H1 (cell line): ENCODE measurements at regions not wholly inside any gene's neighbourhood (a gene's known extent, or its start where the extent isn't known, plus 50 kb on each side); places are given as distances from the start of the nearest gene placed in this dataset.

Source experiments
- CTCF ChIA-PET: fragments of 300-600 bp; sonication (Branson Sonifier 250); formaldehyde crosslinking; loops from one replicate; lab custom pipeline; 2021; ENCODE audit not compliant: partially characterized antibody; lab: Charles Lee
- POLR2A ChIA-PET: fragments of 300-600 bp; sonication (Branson Sonifier 250); formaldehyde crosslinking; loops from one replicate; lab custom pipeline; 2021; ENCODE audit warnings: inconsistent platforms; ENCODE audit not compliant: partially characterized antibody; lab: Charles Lee
- DNase-seq, 2 experiments: peaks; one replicate each; pipeline versions ENCODE4 v3.0.0 to v3.0.0-alpha.2; 2010 to 2022; ENCODE audit warnings: low spot score in 2 of 2, low read depth in 1 of 2, mixed read lengths in 1 of 2
- FAIRE-seq: peaks from 2 replicates; lab custom pipeline; 2011; peaks lifted over from hg19 to GRCh38; lab: Jason Lieb, UNC
- H2AFZ ChIP-seq: 2 replicates; pipeline ENCODE4 v1.8.1; 2012; ENCODE audit warnings: low read length, inconsistent platforms
- H2AK5ac ChIP-seq: 2 replicates; pipeline ENCODE4 v1.6.1; 2013; ENCODE audit warnings: low read depth, low read length
- H2BK120ac ChIP-seq: replicated peaks from 2 replicates; pipeline ENCODE3; 2013; ENCODE audit warnings: low read depth, low read length, inconsistent platforms
- H2BK12ac ChIP-seq: 2 replicates; pipeline ENCODE4 v1.6.1; 2013; ENCODE audit warnings: low read depth, low read length
- H2BK15ac ChIP-seq: 2 replicates; pipeline ENCODE4 v1.6.1; 2013; ENCODE audit warnings: low read length
- H2BK20ac ChIP-seq: 2 replicates; pipeline ENCODE4 v1.6.1; 2013; ENCODE audit warnings: low read length
- H2BK5ac ChIP-seq: 2 replicates; pipeline ENCODE4 v1.6.1; 2013; ENCODE audit warnings: low read depth, low read length
- H3K14ac ChIP-seq: 2 replicates; pipeline ENCODE4 v1.6.1; 2013; ENCODE audit warnings: inconsistent platforms; ENCODE audit not compliant: insufficient read length
- H3K18ac ChIP-seq: 2 replicates; pipeline ENCODE4 v1.6.1; 2013; ENCODE audit warnings: low read length; ENCODE audit errors: extremely low read depth
- H3K23ac ChIP-seq: 2 replicates; pipeline ENCODE4 v1.6.1; 2013; ENCODE audit warnings: inconsistent platforms; ENCODE audit not compliant: insufficient read length
- H3K23me2 ChIP-seq: 2 replicates; pipeline ENCODE4 v1.6.1; 2013; ENCODE audit warnings: low read depth, low read length
- H3K27ac ChIP-seq: 2 replicates; pipeline ENCODE4 v1.6.1; 2011; ENCODE audit warnings: low read depth, low read length, inconsistent platforms
- H3K27me3 ChIP-seq, 4 experiments: replicated peaks in 1 of 4; 1 replicate in 1 of 4; 2 replicates in 3 of 4; pipeline versions ENCODE4 v1.6.1 to v1.8.1; 2011 to 2013; ENCODE audit warnings: low read length in 3 of 4, mild to moderate bottlenecking in 3 of 4, inconsistent platforms in 2 of 4, mixed read lengths in 2 of 4, moderate library complexity in 1 of 4; ENCODE audit not compliant: control insufficient read depth in 3 of 4, insufficient read depth in 3 of 4; ENCODE audit errors: extremely low read depth in 1 of 4
- H3K36me3 ChIP-seq, 4 experiments: 2 replicates each; pipeline versions ENCODE4 v1.6.1 to v1.8.1; 2011 to 2013; ENCODE audit warnings: mild to moderate bottlenecking in 4 of 4, low read length in 3 of 4, moderate library complexity in 2 of 4, control low read depth in 1 of 4, inconsistent platforms in 1 of 4; ENCODE audit not compliant: insufficient read depth in 4 of 4, control insufficient read depth in 2 of 4
- H3K4ac ChIP-seq: replicated peaks from 2 replicates; pipeline ENCODE3; 2013; ENCODE audit warnings: low read length, low read depth, mixed read lengths, inconsistent platforms; ENCODE audit not compliant: insufficient read length
- H3K4me1 ChIP-seq, 4 experiments: replicated peaks in 1 of 4; 1 replicate in 1 of 4; 2 replicates in 3 of 4; pipeline versions ENCODE4 v1.6.1 to v1.8.1; 2011 to 2013; ENCODE audit warnings: low read length in 3 of 4, inconsistent platforms in 2 of 4, mixed read lengths in 1 of 4; ENCODE audit not compliant: insufficient read depth in 4 of 4, control insufficient read depth in 3 of 4
- H3K4me2 ChIP-seq, 2 experiments: 2 replicates each; pipeline versions ENCODE4 v1.6.1 to v1.8.1; 2011 to 2013; ENCODE audit warnings: low read depth in 2 of 2, low read length in 2 of 2, control low read depth in 1 of 2, inconsistent platforms in 1 of 2, mild to moderate bottlenecking in 1 of 2; ENCODE audit not compliant: insufficient read depth in 1 of 2
- H3K4me3 ChIP-seq, 4 experiments: fragments of 200-600, 300-600 bp in 1 of 4; sonication (generic), shearing (Covaris generic), sonication (Bioruptor Twin) in 1 of 4; 2 replicates each; pipeline versions ENCODE4 v1.5.1 to v1.8.1; 2011 to 2016; ENCODE audit warnings: low read length in 4 of 4, low read depth in 3 of 4, control low read depth in 2 of 4, inconsistent platforms in 2 of 4, mild to moderate bottlenecking in 2 of 4, mixed read lengths in 1 of 4, moderate library complexity in 1 of 4; ENCODE audit not compliant: insufficient read depth in 2 of 4; ENCODE audit errors: extremely low read depth in 1 of 4
- H3K56ac ChIP-seq: replicated peaks from 2 replicates; pipeline ENCODE3; 2013; ENCODE audit warnings: low read depth, mild to moderate bottlenecking, mixed read lengths, low read length, inconsistent platforms; ENCODE audit not compliant: insufficient read length
- H3K79me1 ChIP-seq: 2 replicates; pipeline ENCODE4 v1.6.1; 2013; ENCODE audit warnings: low read depth, low read length, control low read depth
- H3K79me2 ChIP-seq, 2 experiments: 2 replicates each; pipeline versions ENCODE4 v1.6.1 to v1.8.1; 2012 to 2013; ENCODE audit warnings: low read length in 2 of 2, mild to moderate bottlenecking in 2 of 2, inconsistent platforms in 1 of 2; ENCODE audit not compliant: insufficient read depth in 2 of 2, control insufficient read depth in 1 of 2
- H3K9ac ChIP-seq, 4 experiments: replicated peaks in 1 of 4; 1 replicate in 1 of 4; 2 replicates in 3 of 4; pipeline versions ENCODE4 v1.6.1 to v1.8.1; 2011 to 2013; ENCODE audit warnings: low read depth in 3 of 4, low read length in 3 of 4, control low read depth in 2 of 4, mild to moderate bottlenecking in 2 of 4, moderate library complexity in 2 of 4, inconsistent platforms in 1 of 4; ENCODE audit errors: extremely low read depth in 1 of 4
- H3K9me3 ChIP-seq, 2 experiments: 2 replicates each; pipeline versions ENCODE4 v1.6.1 to v1.8.1; 2012 to 2013; ENCODE audit warnings: mild to moderate bottlenecking in 2 of 2, moderate library complexity in 2 of 2, control low read depth in 1 of 2, inconsistent platforms in 1 of 2, low read depth in 1 of 2, low read length in 1 of 2, mixed read lengths in 1 of 2; ENCODE audit not compliant: insufficient read depth in 2 of 2
- H4K20me1 ChIP-seq, 2 experiments: replicated peaks in 1 of 2; 2 replicates each; pipeline versions ENCODE3 to v1.8.1; 2011 to 2013; ENCODE audit warnings: inconsistent platforms in 2 of 2, low read length in 2 of 2, mild to moderate bottlenecking in 1 of 2; ENCODE audit not compliant: insufficient read depth in 2 of 2, control insufficient read depth in 1 of 2
- H4K5ac ChIP-seq: 2 replicates; pipeline ENCODE4 v1.6.1; 2013; ENCODE audit warnings: low read length, low read depth, mixed read lengths, inconsistent platforms; ENCODE audit not compliant: insufficient read length
- H4K8ac ChIP-seq: 2 replicates; pipeline ENCODE4 v1.8.0; 2013; ENCODE audit warnings: mild to moderate bottlenecking, moderate library complexity, low read length, inconsistent platforms; ENCODE audit not compliant: insufficient read depth; ENCODE audit errors: extremely low read depth
- H4K91ac ChIP-seq: replicated peaks from 2 replicates; pipeline ENCODE3; 2013; ENCODE audit warnings: low read length, mixed read lengths, inconsistent platforms; ENCODE audit not compliant: insufficient read length
- ASH2L ChIP-seq: fragments of 200-600, 300-600 bp; sonication (generic); IDR thresholded peaks from one replicate; pipeline ENCODE4 v1.7.1; 2017; ENCODE audit warnings: low read length
- ATF3 ChIP-seq: IDR thresholded peaks from 2 replicates; pipeline ENCODE4 v1.6.1; 2011; ENCODE audit warnings: low read depth, mild to moderate bottlenecking, low read length; ENCODE audit not compliant: insufficient read depth
- BRCA1 ChIP-seq: IDR thresholded peaks from 2 replicates; pipeline ENCODE4 v1.6.1; 2012; ENCODE audit warnings: low read depth, low read length, improper control_type of control experiment
- CBX8 ChIP-seq: fragments of 300-800, 300-1000 bp; sonication (generic); IDR thresholded peaks from 2 replicates; pipeline ENCODE4 v1.7.1; 2016; ENCODE audit warnings: low read depth, low read length, borderline replicate concordance
- CEBPB ChIP-seq: IDR thresholded peaks from 2 replicates; pipeline ENCODE4 v1.6.1; 2012; ENCODE audit warnings: low read depth, low read length
- CHD2 ChIP-seq: IDR thresholded peaks from 2 replicates; pipeline ENCODE4 v1.6.1; 2012; ENCODE audit warnings: low read length, improper control_type of control experiment
- CTCF ChIP-seq, 3 experiments: IDR thresholded peaks; 1 replicate in 2 of 3; 2 replicates in 1 of 3; pipeline versions ENCODE4 v1.5.1 to v1.6.1; 2011; ENCODE audit warnings: low read length in 3 of 3, mild to moderate bottlenecking in 3 of 3, inconsistent platforms in 2 of 3, low read depth in 1 of 3, moderate library complexity in 1 of 3; ENCODE audit not compliant: insufficient read depth in 1 of 3; ENCODE audit errors: control extremely low read depth in 1 of 3
- KDM1A ChIP-seq: fragments of 200-600, 300-600 bp; sonication (generic); IDR thresholded peaks from 2 replicates; pipeline ENCODE4 v1.7.1; 2016; ENCODE audit warnings: mild to moderate bottlenecking, low read length, borderline replicate concordance
- MAX ChIP-seq: IDR thresholded peaks from 2 replicates; pipeline ENCODE4 v1.6.1; 2012; ENCODE audit warnings: inconsistent platforms
- PHF8 ChIP-seq: fragments of 200-600 bp; sonication (generic); conservative IDR thresholded peaks from 2 replicates; pipeline ENCODE4 v1.7.1; 2012; ENCODE audit warnings: low read depth, mild to moderate bottlenecking, inconsistent platforms, low read length, moderate library complexity
- POLR2A ChIP-seq, 2 experiments: IDR thresholded peaks; 1 replicate in 1 of 2; 2 replicates in 1 of 2; pipeline ENCODE4 v1.6.1; 2011; ENCODE audit warnings: low read depth in 2 of 2, low read length in 2 of 2, mild to moderate bottlenecking in 2 of 2; ENCODE audit errors: control extremely low read depth in 1 of 2
- SIRT6 ChIP-seq: IDR thresholded peaks from one replicate; pipeline ENCODE4 v1.7.1; 2012; ENCODE audit warnings: low read length, inconsistent platforms
- YY1 ChIP-seq: IDR thresholded peaks from 2 replicates; pipeline ENCODE4 v1.6.1; 2011; ENCODE audit warnings: low read depth, mild to moderate bottlenecking, low read length
- WGBS, 2 experiments: shearing (Covaris generic) in 1 of 2; methylation state at CpG; one replicate each; pipeline versions ENCODE4 v1.1.6 to v1.1.7; 2013 to 2015; ENCODE audit warnings: low lambda C conversion rate in 2 of 2, mixed read lengths in 2 of 2, inconsistent platforms in 1 of 2, low coverage in 1 of 2, missing lambda C conversion rate in 1 of 2; ENCODE audit not compliant: insufficient replicate concordance in 2 of 2, insufficient coverage in 1 of 2, insufficient read length in 1 of 2; ENCODE audit errors: extremely low coverage in 1 of 2, missing lambda C conversion rate in 1 of 2; 5-methylcytosine and 5-hydroxymethylcytosine counted together

- H3K9me3 ChIP-seq = no peaks in the 10 kb centered on the region
- no peak overlapping the region for H2AK5ac ChIP-seq
- H3K4me1 ChIP-seq = peaks cover 0 to 5% (median under 1%) of the 10 kb centered on the region in 4 experiments; a peak in 3 of 7 replicates
- no peak overlapping the region for H3K4ac ChIP-seq
- no peak overlapping the region for H4K8ac ChIP-seq
- ChIA-PET POLR2A (no interaction called here), CTCF (interaction anchor here (0.7 to 4.1 kb wide), 6 partner anchors 12 to 499 kb away, joined by 3 to 24 read pairs (median 4); no protein-coding TSS in a partner anchor)
- no peak overlapping the region for H2BK15ac ChIP-seq
- FAIRE-seq = no peak
- 90% methylated on average over 5 of the region's 5 CpGs; no CpG with 5 or more reads in 1 of the 2 experiments for WGBS, 2 experiments
- no peaks in the 10 kb centered on the region for H3K79me1 ChIP-seq
- no peak overlapping the region for H4K5ac ChIP-seq
- no peaks in the 10 kb centered on the region for H3K36me3 ChIP-seq
- no peak for DNase-seq
- peaks cover 0 to 1% (median 0%) of the 10 kb centered on the region in 4 experiments; a peak in 1 of 7 replicates for H3K27me3 ChIP-seq
- H3K23ac ChIP-seq = no peak overlapping the region
- no peak overlapping the region for H2BK120ac ChIP-seq
- peak overlapping the region; percentile 68 for H2AFZ ChIP-seq
- no peak overlapping the region for H2BK12ac ChIP-seq
- no peak overlapping the region for H4K91ac ChIP-seq
- no peak overlapping the region for H3K9ac ChIP-seq
- no peak overlapping the region for H3K56ac ChIP-seq
- H3K14ac ChIP-seq = no peak overlapping the region
- H2BK20ac ChIP-seq = no peak overlapping the region
- H4K20me1 ChIP-seq = no peaks in the 10 kb centered on the region
- no peaks in the 10 kb centered on the region for H3K23me2 ChIP-seq
- no peaks in the 10 kb centered on the region for H3K79me2 ChIP-seq
- no peak overlapping the region for H3K4me3 ChIP-seq
- no peak overlapping the region for H3K4me2 ChIP-seq
- no peak overlapping the region for H3K27ac ChIP-seq
- no peak overlapping the region for H3K18ac ChIP-seq
- no peak overlapping the region for H2BK5ac ChIP-seq
- TF ChIP-seq CEBPB = no peak
- no peak for TF ChIP-seq SIRT6
- no peak for TF ChIP-seq CBX8
- TF ChIP-seq CHD2 = no peak
- TF ChIP-seq ATF3 = no peak
- TF ChIP-seq KDM1A = no peak
- TF ChIP-seq YY1 = no peak
- no peak for TF ChIP-seq ASH2L
- TF ChIP-seq MAX = no peak
- TF ChIP-seq CTCF (IDR thresholded peaks at IDR 0.05; ENCODE audit: control extremely low read depth in 1 of 3, insufficient read depth in 1 of 3, low read depth in 1 of 3, low read length in 3 of 3) = no peak
- TF ChIP-seq BRCA1 = no peak
- no peak for TF ChIP-seq POLR2A (IDR thresholded peaks at IDR 0.05; ENCODE audit: control extremely low read depth in 1 of 2, low read depth in 2 of 2, low read length in 2 of 2)
- no peak for TF ChIP-seq PHF8
Measured at GRCh38 chr5:36440300-36440699, 138.6 kb upstream of the RANBP3L start.
